WTC11 (cell line): ENCODE measurements at regions not wholly inside any gene's neighbourhood (a gene's known extent, or its start where the extent isn't known, plus 50 kb on each side); places are given as distances from the start of the nearest gene placed in this dataset.

Experiments
- ATAC-seq: fragments of 200-7000 bp; cut with Tn5 transposase; 2 replicates; pipeline ENCODE4 v1.10.0; 2021; ENCODE audit warnings: mild to moderate bottlenecking, moderate library complexity
- CTCF ChIA-PET: fragments of 300-600 bp; sonication (Branson Sonifier 250); formaldehyde crosslinking; loops from one replicate; lab custom pipeline; 2021; ENCODE audit warnings: antibody characterized with exemption; lab: Charles Lee
- POLR2A ChIA-PET: fragments of 350-600 bp; sonication (Branson Sonifier 250); formaldehyde crosslinking; loops from one replicate; lab custom pipeline; 2021; ENCODE audit warnings: antibody characterized with exemption; lab: Charles Lee
- DNase-seq: peaks from one replicate; pipeline ENCODE4 v3.0.0; 2021; ENCODE audit warnings: low spot score
- H3K27ac Mint-ChIP-seq: 2 replicates; pipeline ENCODE4 v1.8.0; 2021; ENCODE audit warnings: mixed read lengths
- H3K27me3 Mint-ChIP-seq: 2 replicates; pipeline ENCODE4 v1.8.0; 2021; ENCODE audit warnings: low read depth, mild to moderate bottlenecking, moderate library complexity, mixed read lengths
- H3K36me3 Mint-ChIP-seq: 2 replicates; pipeline ENCODE4 v1.8.0; 2021; ENCODE audit warnings: mixed read lengths
- H3K4me1 Mint-ChIP-seq: 2 replicates; pipeline ENCODE4 v1.8.0; 2022; ENCODE audit warnings: mixed read lengths
- H3K4me3 Mint-ChIP-seq: 2 replicates; pipeline ENCODE4 v1.8.0; 2021; ENCODE audit warnings: mild to moderate bottlenecking, moderate library complexity, mixed read lengths
- H3K9me3 Mint-ChIP-seq: 2 replicates; pipeline ENCODE4 v1.8.0; 2021; ENCODE audit warnings: mixed read lengths
- ATF1 ChIP-seq: sonication (generic); formaldehyde crosslinking; IDR thresholded peaks from 2 replicates; pipeline ENCODE4 v1.8.1; 2023; ENCODE audit warnings: mild to moderate bottlenecking, moderate library complexity, missing genetic modification reagents
- FOXJ3 ChIP-seq: sonication (generic); formaldehyde crosslinking; IDR thresholded peaks from 2 replicates; pipeline ENCODE4 v1.9.0; 2021; ENCODE audit warnings: missing genetic modification reagents, mild to moderate bottlenecking, borderline replicate concordance
- JAZF1 ChIP-seq: fragments of 250-450 bp; sonication (Bioruptor Pico); IDR thresholded peaks from 2 replicates; pipeline ENCODE4 v1.9.0; 2021; ENCODE audit warnings: moderate library complexity, mild to moderate bottlenecking, inconsistent platforms
- MXD4 ChIP-seq: fragments of 250-450 bp; sonication (Bioruptor Pico); IDR thresholded peaks from 2 replicates; pipeline ENCODE4 v1.8.0; 2021; ENCODE audit warnings: mild to moderate bottlenecking, moderate library complexity, borderline replicate concordance
- NFATC4 ChIP-seq: fragments of 250-450 bp; sonication (Bioruptor Pico); IDR thresholded peaks from 2 replicates; pipeline ENCODE4 v1.9.0; 2021; ENCODE audit warnings: mild to moderate bottlenecking
- PRRX2 ChIP-seq: fragments of 250-450 bp; sonication (Bioruptor Pico); IDR thresholded peaks from 2 replicates; pipeline ENCODE4 v1.8.0; 2021; ENCODE audit warnings: mild to moderate bottlenecking
- RELA ChIP-seq: sonication (generic); formaldehyde crosslinking; IDR thresholded peaks from 2 replicates; pipeline ENCODE4 v1.8.1; 2022; ENCODE audit warnings: missing genetic modification reagents, mild to moderate bottlenecking, borderline replicate concordance
- RORB ChIP-seq: fragments of 250-450 bp; sonication (Bioruptor Pico); IDR thresholded peaks from 2 replicates; pipeline ENCODE4 v1.9.0; 2021; ENCODE audit warnings: mild to moderate bottlenecking
- SMAD4 ChIP-seq: sonication (generic); formaldehyde crosslinking; IDR thresholded peaks from 2 replicates; pipeline ENCODE4 v1.8.0; 2022; ENCODE audit warnings: mild to moderate bottlenecking, missing genetic modification reagents
- SP1 ChIP-seq: sonication (generic); formaldehyde crosslinking; conservative IDR thresholded peaks from 2 replicates; pipeline ENCODE4 v1.8.1; 2022; ENCODE audit warnings: missing genetic modification reagents
- TCF7 ChIP-seq: sonication (generic); formaldehyde crosslinking; IDR thresholded peaks from 2 replicates; pipeline ENCODE4 v1.8.0; 2022; ENCODE audit warnings: mild to moderate bottlenecking, low read depth, missing genetic modification reagents, moderate library complexity
- TEAD4 ChIP-seq: sonication (generic); formaldehyde crosslinking; IDR thresholded peaks from 2 replicates; pipeline ENCODE4 v1.8.0; 2022; ENCODE audit warnings: mild to moderate bottlenecking, missing genetic modification reagents
- ZNF121 ChIP-seq: sonication (generic); formaldehyde crosslinking; IDR thresholded peaks from 2 replicates; pipeline ENCODE4 v1.8.0; 2023; ENCODE audit warnings: missing genetic modification reagents
- ZNF219 ChIP-seq: sonication (generic); formaldehyde crosslinking; IDR thresholded peaks from 2 replicates; pipeline ENCODE4 v1.8.0; 2023; ENCODE audit warnings: missing genetic modification reagents, mild to moderate bottlenecking, borderline replicate concordance
- ZNF263 ChIP-seq: sonication (generic); formaldehyde crosslinking; IDR thresholded peaks from 2 replicates; pipeline ENCODE4 v1.8.1; 2022; ENCODE audit warnings: low read depth, mild to moderate bottlenecking, moderate library complexity, missing genetic modification reagents
- ZNF396 ChIP-seq: fragments of 250-450 bp; sonication (Bioruptor Pico); IDR thresholded peaks from 2 replicates; pipeline ENCODE4 v1.8.0; 2021; ENCODE audit warnings: mild to moderate bottlenecking, moderate library complexity, borderline replicate concordance
- TF ChIP-seq, protein P1 (sequence below): sonication (generic); formaldehyde crosslinking; conservative IDR thresholded peaks from 2 replicates; pipeline ENCODE4 v1.8.1; 2022; ENCODE audit warnings: mild to moderate bottlenecking, missing genetic modification reagents
- TF ChIP-seq, protein P2 (sequence below): sonication (generic); formaldehyde crosslinking; IDR thresholded peaks from 2 replicates; pipeline ENCODE4 v1.8.1; 2023; ENCODE audit warnings: mild to moderate bottlenecking, missing genetic modification reagents, moderate library complexity
- TF ChIP-seq, protein P3 (sequence below): sonication (generic); formaldehyde crosslinking; IDR thresholded peaks from 2 replicates; pipeline ENCODE4 v1.8.1; 2023; ENCODE audit warnings: mild to moderate bottlenecking, moderate library complexity, missing genetic modification reagents
- TF ChIP-seq, protein P4 (sequence below): fragments of 250-450 bp; sonication (Bioruptor Pico); conservative IDR thresholded peaks from 2 replicates; pipeline ENCODE4 v1.9.0; 2021; ENCODE audit warnings: mild to moderate bottlenecking
- TF ChIP-seq, protein P5 (sequence below): sonication (generic); formaldehyde crosslinking; IDR thresholded peaks from 2 replicates; pipeline ENCODE4 v1.8.0; 2022; ENCODE audit warnings: mild to moderate bottlenecking, missing genetic modification reagents
- TF ChIP-seq, protein P6 (sequence below): sonication (generic); formaldehyde crosslinking; conservative IDR thresholded peaks from 2 replicates; pipeline ENCODE4 v1.8.1; 2023; ENCODE audit warnings: mild to moderate bottlenecking, low read depth, missing genetic modification reagents, moderate library complexity
- TF ChIP-seq, protein P7 (sequence below): fragments of 200-600 bp; IDR thresholded peaks from 2 replicates; pipeline ENCODE4 v1.8.0; 2022; ENCODE audit warnings: antibody characterized with exemption
- TF ChIP-seq, protein P8 (sequence below): sonication (generic); formaldehyde crosslinking; IDR thresholded peaks from 2 replicates; pipeline ENCODE4 v1.8.1; 2022; ENCODE audit warnings: mild to moderate bottlenecking, moderate library complexity, missing genetic modification reagents
- TF ChIP-seq, protein P9 (sequence below): sonication (generic); formaldehyde crosslinking; IDR thresholded peaks from 2 replicates; pipeline ENCODE4 v1.8.0; 2023; ENCODE audit warnings: missing genetic modification reagents

DNA sequence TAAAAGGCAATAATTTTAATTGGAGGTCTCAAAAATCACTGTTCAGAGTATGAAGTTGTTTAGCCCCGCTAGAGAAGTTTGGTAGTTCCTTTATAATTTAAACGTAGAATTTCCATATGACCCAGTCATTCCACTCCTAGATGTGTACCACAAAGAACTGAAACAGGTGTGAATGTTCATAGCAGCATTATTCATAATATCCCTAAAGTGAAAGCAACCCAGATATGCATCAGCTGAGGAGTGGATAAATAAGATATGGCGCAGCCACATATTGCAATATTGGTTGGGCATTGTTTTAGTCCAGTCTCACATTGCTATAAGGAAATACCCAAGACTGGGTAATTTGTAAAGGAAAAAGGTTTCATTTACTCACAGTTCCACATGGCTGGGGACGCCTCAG lies 976.2 kb downstream of the NLGN4Y start:
- H3K27me3 Mint-ChIP-seq: no peaks in the 10 kb centered on the region; the same call in 1 of the 2 replicates
- H3K4me3 Mint-ChIP-seq: no peak overlapping the region
- no peak overlapping the region for H3K27ac Mint-ChIP-seq
- ChIA-PET CTCF (no interaction called here), POLR2A (no interaction called here)
- H3K36me3 Mint-ChIP-seq: peaks cover 3% of the 10 kb centered on the region; the same call in 1 of the 2 replicates
- DNase-seq: no peak
- no peaks in the 10 kb centered on the region for H3K9me3 Mint-ChIP-seq
- ATAC-seq: no peak
- peaks cover 25% of the 10 kb centered on the region for H3K4me1 Mint-ChIP-seq
- TF ChIP-seq SP1 (CRISPR knock-in tag): no peak
- no peak for TF ChIP-seq RELA
- TF ChIP-seq, protein P1, sequence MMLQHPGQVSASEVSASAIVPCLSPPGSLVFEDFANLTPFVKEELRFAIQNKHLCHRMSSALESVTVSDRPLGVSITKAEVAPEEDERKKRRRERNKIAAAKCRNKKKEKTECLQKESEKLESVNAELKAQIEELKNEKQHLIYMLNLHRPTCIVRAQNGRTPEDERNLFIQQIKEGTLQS (CRISPR knock-in tag): no peak
- TF ChIP-seq TEAD4 (CRISPR knock-in tag): no peak
- no peak for TF ChIP-seq SMAD4 (CRISPR knock-in tag)
- no peak for TF ChIP-seq MXD4 (CRISPR knock-in tag)
- TF ChIP-seq, protein P2, sequence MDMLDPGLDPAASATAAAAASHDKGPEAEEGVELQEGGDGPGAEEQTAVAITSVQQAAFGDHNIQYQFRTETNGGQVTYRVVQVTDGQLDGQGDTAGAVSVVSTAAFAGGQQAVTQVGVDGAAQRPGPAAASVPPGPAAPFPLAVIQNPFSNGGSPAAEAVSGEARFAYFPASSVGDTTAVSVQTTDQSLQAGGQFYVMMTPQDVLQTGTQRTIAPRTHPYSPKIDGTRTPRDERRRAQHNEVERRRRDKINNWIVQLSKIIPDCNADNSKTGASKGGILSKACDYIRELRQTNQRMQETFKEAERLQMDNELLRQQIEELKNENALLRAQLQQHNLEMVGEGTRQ: no peak
- TF ChIP-seq, protein P3, sequence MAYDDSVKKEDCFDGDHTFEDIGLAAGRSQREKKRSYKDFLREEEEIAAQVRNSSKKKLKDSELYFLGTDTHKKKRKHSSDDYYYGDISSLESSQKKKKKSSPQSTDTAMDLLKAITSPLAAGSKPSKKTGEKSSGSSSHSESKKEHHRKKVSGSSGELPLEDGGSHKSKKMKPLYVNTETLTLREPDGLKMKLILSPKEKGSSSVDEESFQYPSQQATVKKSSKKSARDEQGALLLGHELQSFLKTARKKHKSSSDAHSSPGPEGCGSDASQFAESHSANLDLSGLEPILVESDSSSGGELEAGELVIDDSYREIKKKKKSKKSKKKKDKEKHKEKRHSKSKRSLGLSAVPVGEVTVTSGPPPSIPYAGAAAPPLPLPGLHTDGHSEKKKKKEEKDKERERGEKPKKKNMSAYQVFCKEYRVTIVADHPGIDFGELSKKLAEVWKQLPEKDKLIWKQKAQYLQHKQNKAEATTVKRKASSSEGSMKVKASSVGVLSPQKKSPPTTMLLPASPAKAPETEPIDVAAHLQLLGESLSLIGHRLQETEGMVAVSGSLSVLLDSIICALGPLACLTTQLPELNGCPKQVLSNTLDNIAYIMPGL: no peak
- TF ChIP-seq, protein P4, sequence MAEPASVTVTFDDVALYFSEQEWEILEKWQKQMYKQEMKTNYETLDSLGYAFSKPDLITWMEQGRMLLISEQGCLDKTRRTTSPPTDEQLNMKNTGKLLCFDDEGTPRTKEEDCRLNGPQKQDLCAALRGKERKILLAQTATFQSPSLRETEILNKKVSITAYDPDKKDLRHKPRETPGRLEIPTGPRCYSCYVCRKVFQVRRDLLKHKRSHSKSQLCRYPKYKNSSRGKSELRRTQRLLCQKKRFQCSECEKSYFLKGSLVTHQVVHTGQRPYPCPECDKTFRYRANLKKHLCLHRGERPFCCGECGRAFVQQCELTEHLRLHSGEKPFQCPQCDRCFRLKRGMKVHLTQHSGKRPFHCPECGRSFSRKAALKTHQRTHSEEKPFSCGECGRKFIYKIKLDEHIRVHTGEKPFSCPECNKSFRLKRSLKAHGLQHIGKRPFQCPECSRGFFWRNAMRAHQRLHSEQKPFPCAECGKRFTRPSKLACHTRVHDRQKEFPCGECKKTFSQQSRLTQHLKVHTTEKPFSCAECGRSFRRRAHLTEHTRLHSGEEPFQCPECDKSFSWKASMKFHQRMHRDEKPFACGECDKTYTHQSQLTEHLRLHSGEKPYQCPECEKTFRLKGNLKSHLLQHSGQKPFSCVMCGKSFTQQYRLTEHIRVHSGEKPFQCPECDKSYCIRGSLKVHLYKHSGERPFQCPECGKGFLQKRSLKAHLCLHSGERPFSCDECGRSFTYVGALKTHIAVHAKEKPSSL (CRISPR knock-in tag): no peak
- TF ChIP-seq, protein P5, sequence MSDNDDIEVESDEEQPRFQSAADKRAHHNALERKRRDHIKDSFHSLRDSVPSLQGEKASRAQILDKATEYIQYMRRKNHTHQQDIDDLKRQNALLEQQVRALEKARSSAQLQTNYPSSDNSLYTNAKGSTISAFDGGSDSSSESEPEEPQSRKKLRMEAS (CRISPR knock-in tag): no peak
- no peak for TF ChIP-seq ZNF263 (CRISPR knock-in tag)
- no peak for TF ChIP-seq TCF7 (CRISPR knock-in tag)
- TF ChIP-seq FOXJ3: no peak
- TF ChIP-seq ATF1 (CRISPR knock-in tag): no peak
- no peak for TF ChIP-seq ZNF219 (CRISPR knock-in tag)
- TF ChIP-seq ZNF396 (CRISPR knock-in tag): no peak
- TF ChIP-seq, protein P6, sequence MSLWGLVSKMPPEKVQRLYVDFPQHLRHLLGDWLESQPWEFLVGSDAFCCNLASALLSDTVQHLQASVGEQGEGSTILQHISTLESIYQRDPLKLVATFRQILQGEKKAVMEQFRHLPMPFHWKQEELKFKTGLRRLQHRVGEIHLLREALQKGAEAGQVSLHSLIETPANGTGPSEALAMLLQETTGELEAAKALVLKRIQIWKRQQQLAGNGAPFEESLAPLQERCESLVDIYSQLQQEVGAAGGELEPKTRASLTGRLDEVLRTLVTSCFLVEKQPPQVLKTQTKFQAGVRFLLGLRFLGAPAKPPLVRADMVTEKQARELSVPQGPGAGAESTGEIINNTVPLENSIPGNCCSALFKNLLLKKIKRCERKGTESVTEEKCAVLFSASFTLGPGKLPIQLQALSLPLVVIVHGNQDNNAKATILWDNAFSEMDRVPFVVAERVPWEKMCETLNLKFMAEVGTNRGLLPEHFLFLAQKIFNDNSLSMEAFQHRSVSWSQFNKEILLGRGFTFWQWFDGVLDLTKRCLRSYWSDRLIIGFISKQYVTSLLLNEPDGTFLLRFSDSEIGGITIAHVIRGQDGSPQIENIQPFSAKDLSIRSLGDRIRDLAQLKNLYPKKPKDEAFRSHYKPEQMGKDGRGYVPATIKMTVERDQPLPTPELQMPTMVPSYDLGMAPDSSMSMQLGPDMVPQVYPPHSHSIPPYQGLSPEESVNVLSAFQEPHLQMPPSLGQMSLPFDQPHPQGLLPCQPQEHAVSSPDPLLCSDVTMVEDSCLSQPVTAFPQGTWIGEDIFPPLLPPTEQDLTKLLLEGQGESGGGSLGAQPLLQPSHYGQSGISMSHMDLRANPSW (CRISPR knock-in tag): no peak
- TF ChIP-seq JAZF1 (CRISPR knock-in tag): no peak

DNA sequence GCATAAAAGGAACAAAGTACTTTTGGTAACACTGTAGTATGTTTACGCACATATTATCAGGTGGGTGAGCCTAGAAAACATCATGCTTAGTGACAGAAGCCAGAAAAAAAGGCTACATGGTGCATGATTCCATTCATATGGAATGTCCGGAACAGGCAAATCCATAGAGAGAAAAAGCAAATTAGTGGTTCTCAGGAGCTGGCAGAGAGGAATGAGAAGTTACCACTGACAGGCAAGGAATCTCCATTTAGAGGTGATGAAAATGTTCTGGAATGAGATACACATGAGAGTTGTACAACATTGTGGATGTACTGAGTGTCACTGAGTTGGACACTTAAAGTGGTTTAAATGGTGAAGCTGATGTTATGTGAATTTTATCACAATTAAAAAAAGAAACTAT lies 976.9 kb downstream of the NLGN4Y start:
- H3K27me3 Mint-ChIP-seq: no peaks in the 10 kb centered on the region; the same call in 1 of the 2 replicates
- POLR2A ChIA-PET: no interaction called here
- DNase-seq (no peak), ATAC-seq (no peak)
- no peak overlapping the region for H3K4me3 Mint-ChIP-seq
- H3K4me1 Mint-ChIP-seq: peaks cover 25% of the 10 kb centered on the region
- CTCF ChIA-PET: no interaction called here
- H3K36me3 Mint-ChIP-seq: peaks cover 5% of the 10 kb centered on the region; the same call in 1 of the 2 replicates
- no peaks in the 10 kb centered on the region for H3K9me3 Mint-ChIP-seq
- TF ChIP-seq ATF1 (CRISPR knock-in tag): no peak
- TF ChIP-seq, protein P7, sequence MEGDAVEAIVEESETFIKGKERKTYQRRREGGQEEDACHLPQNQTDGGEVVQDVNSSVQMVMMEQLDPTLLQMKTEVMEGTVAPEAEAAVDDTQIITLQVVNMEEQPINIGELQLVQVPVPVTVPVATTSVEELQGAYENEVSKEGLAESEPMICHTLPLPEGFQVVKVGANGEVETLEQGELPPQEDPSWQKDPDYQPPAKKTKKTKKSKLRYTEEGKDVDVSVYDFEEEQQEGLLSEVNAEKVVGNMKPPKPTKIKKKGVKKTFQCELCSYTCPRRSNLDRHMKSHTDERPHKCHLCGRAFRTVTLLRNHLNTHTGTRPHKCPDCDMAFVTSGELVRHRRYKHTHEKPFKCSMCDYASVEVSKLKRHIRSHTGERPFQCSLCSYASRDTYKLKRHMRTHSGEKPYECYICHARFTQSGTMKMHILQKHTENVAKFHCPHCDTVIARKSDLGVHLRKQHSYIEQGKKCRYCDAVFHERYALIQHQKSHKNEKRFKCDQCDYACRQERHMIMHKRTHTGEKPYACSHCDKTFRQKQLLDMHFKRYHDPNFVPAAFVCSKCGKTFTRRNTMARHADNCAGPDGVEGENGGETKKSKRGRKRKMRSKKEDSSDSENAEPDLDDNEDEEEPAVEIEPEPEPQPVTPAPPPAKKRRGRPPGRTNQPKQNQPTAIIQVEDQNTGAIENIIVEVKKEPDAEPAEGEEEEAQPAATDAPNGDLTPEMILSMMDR: no peak
- no peak for TF ChIP-seq SMAD4 (CRISPR knock-in tag)
- no peak for TF ChIP-seq RORB (CRISPR knock-in tag)
- no peak for TF ChIP-seq NFATC4 (CRISPR knock-in tag)
- TF ChIP-seq ZNF121 (CRISPR knock-in tag): no peak
- no peak for TF ChIP-seq PRRX2 (CRISPR knock-in tag)
- TF ChIP-seq, protein P8, sequence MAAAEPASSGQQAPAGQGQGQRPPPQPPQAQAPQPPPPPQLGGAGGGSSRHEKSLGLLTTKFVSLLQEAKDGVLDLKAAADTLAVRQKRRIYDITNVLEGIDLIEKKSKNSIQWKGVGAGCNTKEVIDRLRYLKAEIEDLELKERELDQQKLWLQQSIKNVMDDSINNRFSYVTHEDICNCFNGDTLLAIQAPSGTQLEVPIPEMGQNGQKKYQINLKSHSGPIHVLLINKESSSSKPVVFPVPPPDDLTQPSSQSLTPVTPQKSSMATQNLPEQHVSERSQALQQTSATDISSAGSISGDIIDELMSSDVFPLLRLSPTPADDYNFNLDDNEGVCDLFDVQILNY (CRISPR knock-in tag): no peak
- TF ChIP-seq, protein P9, sequence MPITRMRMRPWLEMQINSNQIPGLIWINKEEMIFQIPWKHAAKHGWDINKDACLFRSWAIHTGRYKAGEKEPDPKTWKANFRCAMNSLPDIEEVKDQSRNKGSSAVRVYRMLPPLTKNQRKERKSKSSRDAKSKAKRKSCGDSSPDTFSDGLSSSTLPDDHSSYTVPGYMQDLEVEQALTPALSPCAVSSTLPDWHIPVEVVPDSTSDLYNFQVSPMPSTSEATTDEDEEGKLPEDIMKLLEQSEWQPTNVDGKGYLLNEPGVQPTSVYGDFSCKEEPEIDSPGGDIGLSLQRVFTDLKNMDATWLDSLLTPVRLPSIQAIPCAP (CRISPR knock-in tag): no peak
- no peak overlapping the region for H3K27ac Mint-ChIP-seq
